SW 1271 (cell line): ENCODE measurements at regions not wholly inside any gene's neighbourhood (a gene's known extent, or its start where the extent isn't known, plus 50 kb on each side); places are given as distances from the start of the nearest gene placed in this dataset.

ENCODE experiments used
- DNase-seq, 2 experiments: peaks; one replicate each; lab custom pipeline; 2025; lab: John Stamatoyannopoulos, UW

DNA sequence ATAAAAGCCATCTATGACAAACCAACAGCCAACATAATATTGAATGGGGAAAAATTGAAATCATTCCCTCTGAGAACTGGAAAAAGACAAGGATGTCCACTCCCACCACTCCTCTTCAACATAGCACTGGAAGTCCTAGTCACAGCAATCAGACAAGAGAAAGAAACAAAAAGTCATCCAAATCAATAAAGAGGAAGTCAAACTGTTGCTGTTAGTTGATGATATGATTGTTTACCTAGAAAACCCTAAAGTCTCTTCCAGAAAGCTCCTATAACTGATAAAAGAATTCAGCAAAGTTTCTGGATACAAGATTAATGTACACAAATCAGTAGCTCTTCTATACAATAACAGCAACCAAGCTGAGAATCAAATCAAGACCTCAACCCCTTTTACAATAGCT lies 285.1 kb upstream of the PHF14 start:
- DNase-seq = no peak

DNA sequence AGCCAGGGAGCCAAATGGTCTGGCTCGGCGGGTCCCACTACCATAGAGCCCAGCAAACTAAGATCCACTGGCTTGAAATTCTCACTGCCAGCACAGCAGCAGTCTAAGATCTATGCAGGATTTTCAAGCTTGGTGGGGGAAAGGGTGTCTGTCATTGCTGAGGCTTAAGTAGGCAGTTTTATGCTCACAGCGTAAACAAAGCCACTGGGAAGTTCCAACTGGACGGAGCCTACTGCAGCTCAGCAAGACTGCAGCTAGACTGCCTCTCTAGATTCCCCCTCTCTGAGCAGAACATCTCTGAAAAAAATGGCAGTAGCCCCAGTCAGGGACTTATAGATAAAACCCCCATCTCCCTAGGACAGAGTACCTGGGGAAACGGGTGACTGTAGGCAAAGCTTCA lies 277.6 kb upstream of the PHF14 start:
- DNase-seq = no peak

DNA sequence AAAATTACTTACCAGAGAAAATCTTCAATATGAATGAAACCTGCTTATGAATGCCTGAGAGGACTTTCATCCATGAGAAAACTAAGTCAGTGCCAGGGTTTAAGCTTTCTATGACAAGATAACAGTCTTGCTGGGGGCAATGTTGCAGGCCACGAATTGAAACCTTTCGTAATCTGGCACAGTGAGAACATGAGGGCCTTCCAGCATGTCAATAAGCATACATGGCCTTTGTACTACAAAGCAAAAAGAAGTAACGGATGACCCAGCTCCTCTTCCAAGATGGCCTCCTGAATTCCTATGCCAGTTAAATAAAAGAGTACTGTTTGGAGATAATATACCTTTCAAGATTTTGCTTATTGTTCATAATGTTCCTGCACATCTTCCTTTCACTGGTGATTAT lies 270.6 kb upstream of the PHF14 start:
- DNase-seq = no peak

DNA sequence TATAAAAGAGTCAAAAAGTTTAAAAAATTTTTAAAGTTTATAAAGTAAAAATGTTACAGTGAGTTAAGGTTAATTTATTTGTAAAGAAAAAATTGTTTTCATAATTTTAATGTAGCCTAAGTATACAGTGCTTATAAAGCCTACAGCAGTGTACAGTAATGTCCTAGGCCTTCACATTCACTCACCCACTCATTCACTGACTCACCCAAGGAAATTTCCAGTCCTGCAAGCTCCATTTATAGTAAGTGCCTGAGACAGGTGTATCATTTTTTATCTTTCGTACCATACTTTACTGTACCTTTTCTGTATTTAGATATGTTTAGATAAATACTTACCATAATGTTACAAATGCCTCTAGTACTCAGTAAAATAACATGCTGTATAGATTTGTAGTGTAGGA lies 269.7 kb upstream of the PHF14 start:
- no peak for DNase-seq

DNA sequence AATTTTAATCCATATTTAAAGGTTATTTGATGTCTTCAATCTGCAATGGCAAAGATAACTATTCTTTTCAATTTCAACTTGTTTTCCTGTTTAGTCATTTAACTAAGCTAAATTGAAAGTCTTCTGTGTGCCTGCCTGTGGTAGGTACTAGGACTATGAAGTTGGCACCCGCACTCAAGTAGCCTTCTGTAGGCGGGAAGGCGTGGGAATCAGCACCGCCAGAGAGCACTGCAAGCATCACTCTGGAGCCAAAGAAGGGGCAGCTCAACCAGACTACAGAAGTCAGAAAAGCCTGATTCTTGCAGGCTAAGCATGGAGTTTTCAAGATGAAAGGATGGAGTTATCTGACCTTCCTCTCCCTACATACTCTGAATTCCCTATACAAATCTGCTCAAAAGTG lies 269.0 kb upstream of the PHF14 start:
- DNase-seq = no peak

DNA sequence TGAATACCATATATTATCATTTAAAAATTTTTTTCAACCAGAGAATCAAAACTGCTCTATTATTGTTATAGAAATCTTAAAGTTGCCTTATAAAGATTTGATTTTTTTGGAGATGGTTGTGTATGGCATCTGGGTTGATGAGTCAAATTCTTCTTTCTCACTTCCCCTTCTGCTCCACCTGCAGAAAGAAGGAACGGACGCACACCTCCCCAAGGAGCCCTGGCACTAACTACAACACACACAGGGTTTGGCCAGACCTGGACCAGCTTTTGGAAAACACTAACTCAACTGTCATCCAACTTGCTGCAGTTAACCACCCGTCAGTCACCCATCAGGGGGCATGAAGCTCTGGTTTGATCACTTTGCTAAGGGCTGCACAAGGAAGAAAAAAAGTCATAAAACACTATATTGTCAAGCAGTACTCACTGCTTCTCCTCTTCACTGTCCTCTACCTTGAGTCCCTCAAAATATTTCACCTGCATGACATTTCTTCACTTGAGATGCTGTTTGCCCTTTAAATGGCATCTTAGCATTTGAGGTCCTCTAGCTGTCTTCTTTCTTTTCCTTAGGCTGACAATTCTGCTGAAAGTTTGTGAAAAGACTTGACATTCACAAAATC lies 266.7 kb upstream of the PHF14 start:
- DNase-seq = no peak

DNA sequence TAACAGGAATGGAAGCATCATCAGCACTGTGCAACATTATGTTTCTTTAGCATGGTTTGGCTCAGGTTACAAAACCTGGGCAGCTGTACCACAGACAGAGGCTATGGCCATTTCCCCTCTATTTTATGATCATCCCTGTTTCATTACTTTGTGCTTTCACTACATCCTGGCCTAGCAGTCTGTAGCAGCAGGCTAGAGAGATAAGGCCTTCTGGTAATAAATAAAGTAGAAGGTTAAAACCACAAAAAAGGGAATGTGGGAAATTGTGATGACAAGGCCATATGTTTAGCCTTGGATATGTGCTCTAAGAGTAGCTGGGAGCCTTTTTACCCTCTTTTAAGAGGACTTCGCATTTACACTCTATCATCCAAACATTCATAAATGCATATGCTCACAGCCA lies 266.2 kb upstream of the PHF14 start:
- no peak for DNase-seq

DNA sequence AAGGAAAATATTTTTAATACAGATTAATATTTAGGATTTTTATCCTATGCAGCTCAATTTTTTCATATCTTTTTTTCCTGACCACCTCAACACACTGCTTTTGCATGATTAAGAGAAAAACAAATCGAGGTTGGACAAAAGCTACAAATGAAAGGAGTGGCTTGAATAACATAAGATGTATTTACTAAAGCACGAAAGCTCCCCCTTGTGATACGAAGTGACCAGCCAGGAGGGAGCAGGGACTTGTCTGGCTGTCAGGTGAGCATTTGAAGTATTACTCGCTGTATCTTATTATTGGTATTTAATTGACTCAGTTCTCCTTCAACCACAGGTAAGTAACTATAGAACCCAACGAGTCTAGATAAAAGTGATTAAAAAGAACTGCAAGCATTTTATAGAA lies 265.2 kb upstream of the PHF14 start:
- peak; percentile 13 to 55 for DNase-seq

DNA sequence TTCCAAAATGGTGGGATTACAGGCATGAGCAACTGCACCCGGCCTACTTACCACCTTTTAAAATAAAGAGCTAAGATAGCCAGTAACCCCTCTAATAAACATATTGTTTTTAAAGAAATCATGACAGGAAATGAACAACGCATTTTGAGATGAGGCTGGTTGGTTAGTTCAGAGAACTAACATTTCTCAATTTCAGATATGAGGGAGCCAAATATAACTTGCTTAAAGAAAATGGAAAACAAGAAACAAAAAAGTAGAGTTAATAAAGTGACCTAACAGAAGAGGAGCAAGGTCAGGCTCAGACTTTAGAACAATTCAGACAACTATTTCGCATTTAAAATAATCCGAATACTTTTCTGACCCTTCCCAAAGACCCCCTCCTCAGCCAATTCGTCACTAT lies 254.9 kb upstream of the PHF14 start:
- no peak for DNase-seq

DNA sequence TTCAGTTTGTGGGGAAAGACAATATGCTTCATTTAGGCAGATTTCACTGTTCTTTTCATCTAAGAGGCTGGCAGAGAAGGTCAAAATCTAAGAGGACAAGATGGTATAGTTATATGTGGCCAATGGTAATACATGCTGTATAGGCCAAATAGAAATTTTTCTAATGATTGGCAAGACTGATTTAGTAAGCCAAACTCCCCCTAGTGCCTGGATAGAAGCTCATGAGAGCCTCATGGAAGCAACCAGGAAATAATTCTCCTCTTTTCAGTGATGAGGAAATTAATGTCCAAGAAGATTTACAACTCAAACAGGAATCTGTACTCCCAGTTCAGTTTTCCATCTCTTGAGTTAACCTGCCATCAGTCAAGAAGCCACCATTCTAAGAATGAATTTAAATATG lies 253.6 kb upstream of the PHF14 start:
- DNase-seq = peak in 1 of 2 experiments; percentile 8

DNA sequence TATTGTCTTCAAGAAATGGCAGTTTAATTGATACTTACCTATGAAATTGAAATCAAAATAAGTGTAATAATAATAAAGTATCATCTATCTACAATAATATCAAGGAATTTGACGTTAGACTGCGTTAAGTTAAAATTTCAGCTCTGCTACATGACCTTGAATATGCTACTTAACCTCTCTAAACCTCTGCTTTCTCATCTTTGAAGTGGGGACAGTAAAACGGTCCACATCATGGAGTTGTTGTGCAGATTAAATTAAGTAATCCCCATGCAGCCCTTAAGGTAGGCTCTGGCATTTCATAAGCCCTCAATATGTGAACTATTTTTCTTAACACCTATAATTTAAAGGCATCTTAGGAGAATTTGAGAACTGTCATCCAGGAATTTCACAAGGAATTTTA lies 252.4 kb upstream of the PHF14 start:
- DNase-seq = no peak

DNA sequence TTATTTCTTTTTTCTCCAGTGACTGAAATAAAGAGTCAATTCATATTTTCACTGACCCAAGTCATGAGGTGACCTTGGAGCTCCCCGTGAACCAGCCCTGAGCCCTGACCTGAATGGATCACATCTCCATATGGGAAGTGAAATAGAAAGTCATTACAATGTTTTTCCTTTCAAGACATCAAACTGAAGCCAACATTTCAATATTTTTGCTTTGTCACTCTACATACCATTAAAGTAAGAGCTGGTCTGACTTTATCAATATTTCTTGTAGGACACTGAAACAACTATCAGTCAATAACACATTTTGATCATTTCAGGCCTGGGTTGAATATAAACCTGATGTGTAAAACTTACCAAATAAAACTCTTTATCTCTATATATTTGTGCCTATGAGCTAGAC lies 249.8 kb upstream of the PHF14 start:
- no peak for DNase-seq

DNA sequence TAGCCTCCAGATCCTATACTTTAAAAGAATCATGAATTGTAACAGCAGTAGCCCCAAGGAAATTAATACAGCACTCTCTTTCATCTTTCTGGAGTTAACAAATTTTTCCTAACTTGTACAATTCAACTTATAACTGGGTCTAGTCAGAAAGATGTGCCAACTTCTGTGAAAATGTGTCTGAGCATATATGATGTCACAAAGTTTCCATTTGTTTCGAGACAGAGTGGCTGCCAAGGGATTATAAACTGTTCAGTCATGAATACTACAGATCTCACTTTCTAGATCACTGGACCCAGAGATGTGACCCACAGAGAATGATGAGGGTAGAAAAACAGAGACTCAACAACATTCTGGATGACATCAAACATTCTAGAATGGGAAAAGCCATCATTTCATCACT lies 249.2 kb upstream of the PHF14 start:
- DNase-seq = no peak

DNA sequence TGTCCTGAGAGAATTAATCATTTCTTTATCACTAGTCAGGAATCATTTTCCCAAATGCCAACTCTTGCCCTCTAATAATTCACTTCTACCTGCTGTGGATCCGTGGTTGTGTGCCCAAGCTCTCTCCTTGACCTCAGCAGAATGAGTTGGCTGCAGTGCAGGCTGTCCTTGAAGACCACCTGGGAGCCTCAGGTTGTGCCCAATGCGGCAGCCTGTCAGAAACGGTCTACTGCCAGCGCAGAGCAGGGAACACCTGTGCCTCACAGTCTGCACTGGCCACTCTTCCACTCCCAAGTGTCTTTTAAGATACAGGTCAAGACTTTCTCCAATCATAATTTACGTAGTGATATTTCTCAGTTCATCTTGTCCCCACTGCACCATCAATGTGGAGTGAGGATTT lies 246.0 kb upstream of the PHF14 start:
- no peak for DNase-seq

DNA sequence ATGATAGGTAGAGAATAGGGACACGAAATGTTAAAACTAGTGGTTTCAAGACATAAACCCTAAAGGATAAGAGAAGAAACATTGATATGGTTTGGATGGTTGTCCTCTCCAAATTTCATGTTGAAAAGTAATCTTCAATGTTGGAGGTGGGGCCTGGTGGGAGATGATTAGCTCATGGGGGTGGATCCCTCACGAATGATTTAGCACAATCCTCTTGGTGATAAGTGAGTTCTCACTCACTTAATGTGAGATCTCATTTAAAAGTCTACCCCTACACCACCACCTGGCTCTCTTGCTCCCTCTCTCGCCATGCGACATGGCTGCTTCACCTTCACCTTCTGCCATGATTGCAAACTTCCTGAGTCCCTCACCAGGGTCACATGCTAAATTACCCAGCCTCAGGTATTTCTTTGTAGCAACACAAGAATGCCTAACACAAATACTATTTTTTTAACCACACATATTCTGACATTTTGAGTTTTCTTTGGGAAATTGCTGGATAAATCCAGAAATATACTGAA lies 242.4 kb upstream of the PHF14 start:
- no peak for DNase-seq

DNA sequence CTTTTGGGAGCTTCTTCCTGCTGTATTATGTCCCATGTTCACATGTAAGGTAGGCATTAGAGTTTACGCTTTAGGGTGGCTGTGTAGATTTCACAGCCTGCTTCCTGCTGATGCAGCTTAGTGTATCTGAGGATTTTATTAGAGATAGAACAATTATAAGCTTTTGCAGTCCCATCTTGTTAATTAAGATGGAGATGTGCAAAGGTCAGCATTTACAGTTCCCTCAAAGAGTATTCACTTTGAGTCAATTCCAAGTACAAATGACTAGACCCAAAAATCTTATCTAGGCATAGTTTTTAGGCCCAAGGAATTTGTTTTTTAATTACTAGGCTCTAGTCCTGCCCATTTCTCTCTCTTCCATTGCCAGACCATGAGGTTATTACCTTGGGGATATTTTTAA lies 239.9 kb upstream of the PHF14 start:
- no peak for DNase-seq

DNA sequence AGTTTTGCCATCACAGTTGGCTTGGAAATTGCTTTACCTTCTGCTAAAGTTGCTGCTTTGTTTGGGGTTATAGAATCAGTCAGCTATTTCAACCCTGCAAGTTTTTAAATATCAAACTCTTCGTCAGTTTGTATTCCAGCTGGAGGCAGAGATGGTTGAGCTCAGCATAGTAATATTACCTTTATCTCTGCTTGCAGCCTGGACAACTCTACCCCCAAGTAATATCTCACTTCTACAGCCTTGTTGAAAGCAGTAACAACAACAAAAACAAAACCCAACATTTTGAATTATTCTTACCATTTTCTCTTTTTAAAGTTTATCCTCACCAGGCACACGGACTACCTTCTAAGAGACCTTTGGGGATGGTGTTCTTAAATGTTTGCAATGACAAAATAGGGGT lies 239.1 kb upstream of the PHF14 start:
- DNase-seq = no peak

DNA sequence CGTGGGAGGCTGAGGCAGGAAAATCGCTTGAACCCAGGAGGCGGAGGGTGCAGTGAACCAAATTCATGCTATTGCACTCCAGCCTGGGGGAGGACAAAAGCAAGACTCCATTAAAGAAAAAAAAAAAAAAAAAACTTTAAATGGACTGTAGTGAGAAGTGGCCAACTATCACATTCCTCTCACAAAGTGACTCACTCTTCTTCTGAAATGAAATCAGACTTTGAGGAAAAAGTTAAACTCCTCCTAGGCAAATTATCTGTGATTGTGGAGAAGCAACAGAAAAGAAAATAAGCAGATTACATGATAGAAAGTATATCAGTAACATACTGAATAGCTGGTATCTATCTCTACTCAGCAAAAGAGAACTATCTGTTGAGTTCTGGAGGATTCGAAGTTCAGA lies 234.3 kb upstream of the PHF14 start:
- no peak for DNase-seq

DNA sequence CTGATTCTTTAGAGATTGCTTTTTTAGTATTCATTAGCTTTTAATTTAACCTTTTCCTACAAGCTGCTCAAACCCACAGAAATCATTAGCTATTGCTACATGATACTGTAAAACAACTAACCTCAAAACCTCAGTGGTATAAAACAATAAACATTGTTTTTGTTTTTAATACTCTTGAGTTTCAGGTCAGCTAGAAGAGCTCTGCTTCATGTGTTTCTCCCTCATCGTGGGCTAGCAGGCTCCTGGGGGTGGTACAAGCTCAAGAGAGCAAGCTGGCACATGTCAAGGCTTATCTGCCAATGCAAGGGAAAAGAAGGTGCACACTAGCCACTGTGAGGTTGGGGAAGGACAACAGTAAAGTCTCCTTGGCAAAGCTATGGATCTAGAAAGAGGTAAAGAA lies 232.9 kb upstream of the PHF14 start:
- DNase-seq = no peak

DNA sequence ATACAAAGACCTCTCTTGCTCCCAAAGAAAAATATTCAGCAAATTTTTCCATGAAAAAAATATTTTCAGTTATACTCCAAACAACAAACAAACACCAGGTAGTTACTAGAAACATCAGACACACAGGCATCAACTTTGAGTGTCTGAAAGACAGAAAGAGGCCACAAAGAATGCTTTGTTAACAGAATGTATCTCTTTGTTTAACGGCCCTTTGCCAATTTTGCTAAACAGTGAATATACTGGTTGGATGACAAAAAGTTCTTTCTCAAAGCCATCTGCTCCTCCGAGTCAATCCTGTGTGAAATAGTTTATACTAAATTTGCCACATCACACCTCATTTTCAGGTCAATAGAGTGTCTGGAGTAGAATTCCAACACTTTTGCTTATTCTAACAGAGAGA lies 216.7 kb upstream of the PHF14 start:
- DNase-seq = no peak

DNA sequence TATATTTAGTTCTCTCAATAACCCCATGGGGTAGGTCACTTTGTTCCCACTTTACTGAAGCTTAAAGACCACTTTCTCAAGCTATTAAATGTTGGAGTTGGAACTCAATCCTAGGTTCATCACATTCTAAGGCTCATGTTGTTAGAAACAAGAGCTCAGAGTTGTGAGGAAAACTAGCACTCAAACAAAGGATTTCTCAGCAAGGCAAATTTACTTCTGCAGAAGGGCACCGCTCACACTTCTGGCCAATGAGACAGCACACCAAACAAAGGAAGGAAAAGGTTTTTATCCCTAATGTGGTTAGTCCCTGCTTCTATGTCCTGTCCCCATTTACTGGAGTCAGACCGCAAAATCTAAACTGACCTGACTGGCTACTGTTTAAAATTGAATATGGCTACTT lies 214.6 kb upstream of the PHF14 start:
- no peak for DNase-seq

DNA sequence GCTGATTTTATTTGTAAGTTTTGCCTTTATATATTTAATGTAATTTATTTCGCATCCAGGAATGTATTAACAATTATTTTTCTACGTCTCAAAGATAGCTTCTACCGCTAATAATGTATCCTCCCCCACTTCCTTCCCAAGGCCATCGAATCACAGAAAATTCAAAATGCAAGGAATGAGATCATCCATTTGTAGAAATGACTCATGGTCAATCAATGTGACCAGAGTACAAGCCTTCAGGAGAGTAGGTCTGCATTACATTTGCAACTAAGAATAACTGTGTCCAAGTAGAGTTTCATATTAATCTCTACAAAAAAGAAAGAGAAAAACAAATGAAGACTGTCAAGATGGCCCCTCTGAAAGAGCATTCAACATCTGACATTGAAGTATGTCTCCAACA lies 205.9 kb upstream of the PHF14 start:
- no peak for DNase-seq

DNA sequence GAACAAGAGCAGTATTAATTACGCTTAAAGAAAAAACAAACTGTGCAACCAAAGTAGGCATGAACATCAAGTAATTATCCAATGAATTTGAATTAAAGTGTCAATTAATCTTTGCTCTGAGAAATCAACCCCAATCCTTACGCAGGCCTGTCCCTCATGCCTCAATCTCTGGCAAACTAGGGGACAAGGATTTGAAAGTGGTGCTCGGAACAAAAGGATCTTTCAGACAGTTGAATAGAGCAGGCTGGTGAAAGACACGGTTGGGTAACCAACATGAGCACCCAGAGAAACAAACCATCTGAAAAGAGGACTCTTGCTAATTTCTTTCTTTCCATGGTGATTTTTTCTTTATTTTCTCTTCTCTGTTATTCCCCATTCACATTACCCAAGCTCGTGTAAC lies 203.5 kb upstream of the PHF14 start:
- no peak for DNase-seq

DNA sequence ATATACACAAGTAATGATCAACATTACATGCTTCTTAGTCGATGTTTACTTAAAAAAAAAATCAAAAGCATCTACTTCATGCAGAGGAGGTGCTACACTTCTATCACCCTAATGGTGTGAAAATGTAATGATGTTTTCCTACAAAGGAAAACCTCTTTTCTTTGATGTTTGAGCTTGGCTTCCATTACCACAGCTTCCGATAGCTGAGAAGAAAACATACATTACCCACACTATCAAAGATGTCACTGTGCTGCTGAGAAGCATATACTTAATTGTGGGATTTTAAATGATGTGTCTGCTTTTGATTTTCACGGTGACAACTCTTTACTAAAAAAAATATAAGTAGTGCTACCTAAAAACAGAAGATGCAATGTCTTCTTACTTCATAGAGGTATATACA lies 200.2 kb upstream of the PHF14 start:
- DNase-seq = no peak
